HepG2 (cell line): ENCODE measurements at regions not wholly inside any gene's neighbourhood (a gene's known extent, or its start where the extent isn't known, plus 50 kb on each side); places are given as distances from the start of the nearest gene placed in this dataset.

ENCODE experiments used
- ATAC-seq: fragments of 200-7000 bp; cut with Tn5 transposase; 3 replicates; pipeline ENCODE4 v1.9.1; 2020; ENCODE audit warnings: mild to moderate bottlenecking, moderate library complexity
- BruUV-seq: library from RNA; stranded (reverse); fragments of 400-500 nt; replicated peaks from 2 replicates; lab custom pipeline; 2021; lab: Mats Ljungman, UMichigan
- CTCF ChIA-PET: fragments of 300-600 bp; formaldehyde crosslinking; extraction: SDS; loops from one replicate; lab custom pipeline; 2021; ENCODE audit warnings: low total read pairs, inconsistent platforms, low intra/inter-chr PET ratio; lab: Yijun Ruan, JAX
- POLR2A ChIA-PET: fragments of 350-600 bp; sonication (Branson Sonifier 250); formaldehyde crosslinking; loops from one replicate; lab custom pipeline; 2020; ENCODE audit warnings: antibody characterized with exemption, inconsistent platforms; lab: Yijun Ruan, JAX
- DNase-seq: peaks from one replicate; pipeline ENCODE4 v3.0.0-alpha.2; 2015; ENCODE audit warnings: low spot score
- FAIRE-seq: peaks from 3 replicates; lab custom pipeline; 2011; peaks lifted over from hg19 to GRCh38; lab: Jason Lieb, UNC
- H2AFZ ChIP-seq: one replicate; pipeline ENCODE4 v1.6.1; 2011; ENCODE audit warnings: low read length, inconsistent platforms
- H3K27ac ChIP-seq: fragments of 300-600 bp; 3 replicates; pipeline ENCODE4 v1.8.0; 2011; ENCODE audit warnings: mixed run types, mild to moderate bottlenecking, mixed read lengths, low read length, inconsistent platforms; ENCODE audit not compliant: insufficient read depth; ENCODE audit errors: extremely low read length
- H3K27me3 ChIP-seq, 2 experiments: fragments of 200-600 bp in 1 of 2; 2 replicates in 1 of 2; 3 replicates in 1 of 2; pipeline versions ENCODE4 v1.6.0 to v1.8.0; 2011; ENCODE audit warnings: low read length in 2 of 2, mild to moderate bottlenecking in 2 of 2, moderate library complexity in 2 of 2, inconsistent platforms in 1 of 2; ENCODE audit not compliant: insufficient read depth in 2 of 2, control insufficient read depth in 1 of 2
- H3K36me3 ChIP-seq, 2 experiments: fragments of 200-600 bp in 1 of 2; replicated peaks in 1 of 2; 2 replicates in 1 of 2; 3 replicates in 1 of 2; pipeline versions ENCODE4 v1.5.1 to v1.8.0; 2011; ENCODE audit warnings: low read length in 2 of 2, inconsistent platforms in 1 of 2; ENCODE audit not compliant: insufficient read depth in 2 of 2, control insufficient read depth in 1 of 2
- H3K4me1 ChIP-seq: 2 replicates; pipeline ENCODE4 v1.5.1; 2012; ENCODE audit warnings: low read length, inconsistent platforms; ENCODE audit not compliant: insufficient read depth
- H3K4me2 ChIP-seq: 2 replicates; pipeline ENCODE4 v1.6.0; 2011; ENCODE audit warnings: low read depth, low read length, inconsistent platforms
- H3K4me3 ChIP-seq, 3 experiments: fragments of 200-600 bp in 1 of 3; sonication (generic), shearing (Covaris generic) in 1 of 3; replicated peaks in 1 of 3; 2 replicates each; pipeline ENCODE4 v1.5.1; 2011 to 2016; ENCODE audit warnings: low read length in 3 of 3, inconsistent platforms in 2 of 3, low read depth in 2 of 3, mild to moderate bottlenecking in 2 of 3, control low read depth in 1 of 3, mixed read lengths in 1 of 3; ENCODE audit not compliant: insufficient read depth in 1 of 3
- H3K79me2 ChIP-seq: one replicate; pipeline ENCODE4 v1.6.1; 2011; ENCODE audit warnings: low read length, inconsistent platforms; ENCODE audit not compliant: insufficient read depth
- H3K9ac ChIP-seq: 2 replicates; pipeline ENCODE4 v1.6.0; 2011; ENCODE audit warnings: mild to moderate bottlenecking, low read depth, low read length, inconsistent platforms; ENCODE audit not compliant: insufficient read depth
- H3K9me3 ChIP-seq: 2 replicates; pipeline ENCODE4 v1.5.1; 2012; ENCODE audit warnings: mild to moderate bottlenecking, low read length
- H4K20me1 ChIP-seq: 2 replicates; pipeline ENCODE4 v1.6.0; 2011; ENCODE audit warnings: inconsistent platforms, mild to moderate bottlenecking, low read length, moderate library complexity; ENCODE audit not compliant: insufficient read depth
- ATRX ChIP-seq: sonication (generic); formaldehyde crosslinking; IDR thresholded peaks from 2 replicates; pipeline ENCODE4 v1.4.0; 2020; ENCODE audit warnings: missing genetic modification reagents, borderline replicate concordance
- CBX1 ChIP-seq: IDR thresholded peaks from one replicate; pipeline ENCODE4 v1.6.1; 2016; ENCODE audit warnings: antibody characterized with exemption, low read depth
- CCAR2 ChIP-seq: fragments of 200-400 bp; formaldehyde crosslinking; optimal IDR thresholded peaks from 2 replicates; pipeline ENCODE3; 2018; ENCODE audit warnings: low read depth, mild to moderate bottlenecking, low read length, moderate library complexity
- CEBPG ChIP-seq: IDR thresholded peaks from 2 replicates; pipeline ENCODE4 v1.6.1; 2016
- CSRNP1 ChIP-seq: sonication (generic); formaldehyde crosslinking; IDR thresholded peaks from 2 replicates; pipeline ENCODE4 v1.8.1; 2023; ENCODE audit warnings: mild to moderate bottlenecking, missing genetic modification reagents
- PTBP1 ChIP-seq: fragments of 200-400 bp; formaldehyde crosslinking; IDR thresholded peaks from 2 replicates; pipeline ENCODE4 v1.6.1; 2018; ENCODE audit warnings: low read length, low read depth; ENCODE audit not compliant: poor library complexity, severe bottlenecking
- SETDB1 ChIP-seq: sonication (generic); formaldehyde crosslinking; IDR thresholded peaks from 2 replicates; pipeline ENCODE4 v1.5.1; 2020; ENCODE audit warnings: missing genetic modification reagents, mild to moderate bottlenecking, borderline replicate concordance
- SIN3A ChIP-seq: IDR thresholded peaks from 2 replicates; pipeline ENCODE4 v1.6.1; 2011; ENCODE audit warnings: low read depth, mild to moderate bottlenecking, control low read depth, low read length, borderline replicate concordance
- TCF7L2 ChIP-seq: IDR thresholded peaks from 2 replicates; pipeline ENCODE4 v1.6.1; 2011; ENCODE audit warnings: mild to moderate bottlenecking, low read depth, low read length, moderate library complexity
- THAP11 ChIP-seq: IDR thresholded peaks from 2 replicates; pipeline ENCODE4 v1.6.1; 2016; ENCODE audit warnings: missing biosample characterization, missing genetic modification reagents
- ZBTB25 ChIP-seq: IDR thresholded peaks from 2 replicates; pipeline ENCODE4 v1.6.1; 2018; ENCODE audit warnings: missing genetic modification reagents
- ZNF180 ChIP-seq: sonication (generic); formaldehyde crosslinking; IDR thresholded peaks from 2 replicates; pipeline ENCODE4 v1.4.0; 2020; ENCODE audit warnings: low read depth, missing genetic modification reagents, borderline replicate concordance
- ZNF235 ChIP-seq: sonication (generic); formaldehyde crosslinking; IDR thresholded peaks from 2 replicates; pipeline ENCODE4 v1.8.1; 2023; ENCODE audit warnings: mild to moderate bottlenecking, missing genetic modification reagents, borderline replicate concordance
- ZNF558 ChIP-seq: sonication (generic); formaldehyde crosslinking; IDR thresholded peaks from 2 replicates; pipeline ENCODE4 v1.9.0; 2022; ENCODE audit warnings: mild to moderate bottlenecking, missing genetic modification reagents, borderline replicate concordance
- ZNF597 ChIP-seq: sonication (generic); formaldehyde crosslinking; IDR thresholded peaks from 2 replicates; pipeline ENCODE4 v1.5.0; 2020; ENCODE audit warnings: missing genetic modification reagents
- ZNF7 ChIP-seq: IDR thresholded peaks from 2 replicates; pipeline ENCODE4 v1.6.1; 2016; ENCODE audit warnings: missing biosample characterization, missing genetic modification reagents
- ZSCAN21 ChIP-seq: sonication (generic); formaldehyde crosslinking; IDR thresholded peaks from 2 replicates; pipeline ENCODE4 v1.8.0; 2022; ENCODE audit warnings: mild to moderate bottlenecking, missing genetic modification reagents, moderate library complexity, borderline replicate concordance
- in situ Hi-C: cut with HindIII; loops from 2 replicates; pipeline ENCODE4 v1.10.0; 2017; ENCODE audit warnings: low pct_unique_long_range_greater_than_20kb; ENCODE audit not compliant: extremely low pct_ligation_motif_present
- intact Hi-C: fragments of 100-400 bp; cut with micrococcal nuclease; formaldehyde crosslinking; loops from one replicate; pipeline ENCODE4 v1.10.0; 2022; ENCODE audit not compliant: unreplicated experiment

GRCh38 chr12:40586823-40587222, 105.4 kb upstream of the CNTN1 start:
- no TSS peak for BruUV-seq

GRCh38 chr12:40587421-40587820, 104.8 kb upstream of the CNTN1 start:
- Histone ChIP-seq H3K9me3 (peaks cover 92% of the 10 kb centered on the region), H4K20me1 (no peaks in the 10 kb centered on the region), H3K36me3 (no peaks in the 10 kb centered on the region), H3K4me2 (no peak overlapping the region), H3K79me2 (no peaks in the 10 kb centered on the region), H3K4me1 (no peaks in the 10 kb centered on the region), H3K27ac (no peak overlapping the region), H3K27me3 (no peaks in the 10 kb centered on the region), H3K9ac (no peak overlapping the region), H3K4me3 (no peak overlapping the region), H2AFZ (no peak overlapping the region)
- BruUV-seq: no TSS peak
- intact Hi-C loops: no loop called here
- ATAC-seq (no peak), FAIRE-seq (no peak), DNase-seq (no peak)
- POLR2A ChIA-PET: no interaction called here
- CTCF ChIA-PET: no interaction called here
- in situ Hi-C loops: no loop called here
- TF ChIP-seq ZBTB25 (CRISPR knock-in tag) (no peak), SETDB1 (CRISPR knock-in tag) (no peak), ZNF558 (CRISPR knock-in tag) (no peak), ZNF235 (CRISPR knock-in tag) (no peak), TCF7L2 (no peak), ATRX (CRISPR knock-in tag) (no peak), SIN3A (no peak), PTBP1 (no peak), ZSCAN21 (CRISPR knock-in tag) (no peak), THAP11 (CRISPR knock-in tag) (no peak), ZNF597 (CRISPR knock-in tag) (no peak)

More at GRCh38 chr12:40586823-40587222, 105.4 kb upstream of the CNTN1 start:
- Histone ChIP-seq H3K79me2 (no peaks in the 10 kb centered on the region), H3K27ac (no peak overlapping the region), H4K20me1 (no peaks in the 10 kb centered on the region), H3K4me1 (no peaks in the 10 kb centered on the region), H3K4me2 (no peak overlapping the region)
- DNase-seq (no peak), FAIRE-seq (no peak), ATAC-seq (no peak)
- in situ Hi-C loops: no loop called here
- no peak for TF ChIP-seq ZNF180 (CRISPR knock-in tag)
- no peak for TF ChIP-seq ZSCAN21 (CRISPR knock-in tag)
- no peak for TF ChIP-seq SIN3A
- TF ChIP-seq ZNF7 (CRISPR knock-in tag): no peak
- no peak for TF ChIP-seq CCAR2
- no peak for TF ChIP-seq CSRNP1 (CRISPR knock-in tag)
- no peak for TF ChIP-seq CBX1
- TF ChIP-seq CEBPG: no peak
- TF ChIP-seq, all 625 proteins: peak for 0
- peaks cover 93% of the 10 kb centered on the region for H3K9me3 ChIP-seq
- H3K4me3 ChIP-seq: no peak overlapping the region
- ChIA-PET POLR2A (no interaction called here), CTCF (no interaction called here)
- no peak overlapping the region for H2AFZ ChIP-seq
- no peak overlapping the region for H3K9ac ChIP-seq
- no peaks in the 10 kb centered on the region for H3K27me3 ChIP-seq
- H3K36me3 ChIP-seq: no peaks in the 10 kb centered on the region
- intact Hi-C loops: no loop called here
